Astrocyte of the spinal cord (primary cell): ENCODE measurements at regions not wholly inside any gene's neighbourhood (a gene's known extent, or its start where the extent isn't known, plus 50 kb on each side); places are given as distances from the start of the nearest gene placed in this dataset.
"Not testable (repeated sequence)": the region's sequence is repeated elsewhere in the genome, so short reads cannot be mapped to it uniquely, and the experiment has no call there.

Source experiments
- DNase-seq: peaks from one replicate; pipeline ENCODE4 v3.0.0; 2011; ENCODE audit warnings: low read depth, low spot score
- H3K4me3 ChIP-seq: 2 replicates; pipeline ENCODE4 v1.5.1; 2011; ENCODE audit warnings: low read depth, mild to moderate bottlenecking, low read length, moderate library complexity
- CTCF ChIP-seq: IDR thresholded peaks from 2 replicates; pipeline ENCODE4 v1.5.1; 2012; ENCODE audit warnings: low read depth, mild to moderate bottlenecking, low read length, inconsistent platforms
- in situ Hi-C: cut with HindIII; loops from 2 replicates; pipeline ENCODE4 v1.10.0; 2017; ENCODE audit warnings: low sequenced_read_pairs

DNA sequence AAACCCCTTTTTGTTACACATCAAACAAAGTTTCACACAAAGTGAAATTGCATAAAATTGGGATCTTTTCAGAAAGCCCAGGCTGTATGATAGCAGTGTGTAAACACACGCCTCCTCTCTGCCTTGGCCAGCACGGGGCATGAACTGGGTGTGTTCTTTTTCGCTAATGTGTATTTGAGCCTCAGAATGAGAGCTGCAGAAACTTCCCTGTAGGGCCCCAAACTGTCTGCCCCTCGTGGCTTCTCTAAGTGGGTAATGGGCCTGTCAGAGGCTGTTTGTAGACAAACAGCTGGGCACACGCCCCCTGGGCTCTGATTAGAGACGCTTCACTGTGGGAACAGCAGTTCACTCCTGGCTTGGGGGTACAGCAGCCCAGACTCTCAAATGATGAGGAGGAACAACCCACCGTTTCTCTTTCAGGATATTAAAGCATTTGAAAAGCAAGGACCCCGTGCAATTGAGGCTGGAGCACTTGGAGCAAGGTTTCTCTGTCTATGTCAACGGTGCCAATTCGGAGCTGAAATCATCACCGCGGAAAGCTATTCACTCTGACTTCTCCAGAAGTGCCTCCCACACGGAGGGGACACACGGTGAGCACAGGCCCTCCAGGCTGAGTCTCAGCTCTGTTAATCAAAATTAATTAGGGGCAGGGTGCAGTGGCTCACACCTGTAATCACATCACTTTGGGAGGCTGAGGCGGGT is 78.4 kb downstream of the KATNIP start:
- in situ Hi-C loops = no loop called here
- DNase-seq = no peak
- TF ChIP-seq CTCF = no peak
- H3K4me3 ChIP-seq = no peak overlapping the region

DNA sequence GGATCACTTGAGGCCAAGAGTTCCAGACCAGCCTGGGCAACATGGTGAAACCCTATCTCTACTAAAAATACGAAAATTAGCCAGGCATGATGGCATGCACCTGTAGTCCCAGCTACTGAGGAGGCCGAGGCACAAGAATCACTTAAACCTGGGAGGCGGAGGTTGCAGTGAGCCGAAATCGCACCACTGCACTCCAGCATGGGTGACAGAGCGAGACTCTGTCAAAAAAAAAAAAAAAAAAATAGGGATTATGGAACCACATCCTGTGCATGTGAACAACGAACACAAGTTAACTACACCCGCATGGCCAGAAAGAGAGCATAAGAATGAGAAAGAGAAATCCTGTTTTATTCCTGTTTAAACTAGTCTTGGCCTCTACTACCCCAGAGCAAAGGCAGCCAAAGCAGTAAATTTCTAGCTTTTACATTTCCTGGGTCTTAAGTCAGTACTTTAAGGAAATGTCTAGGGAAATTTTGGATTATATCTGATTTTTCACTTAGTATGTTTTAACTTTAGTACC is 79.1 kb downstream of the KATNIP start:
- in situ Hi-C loops, H3K4me3 ChIP-seq, DNase-seq: not testable (repeated sequence)

DNA sequence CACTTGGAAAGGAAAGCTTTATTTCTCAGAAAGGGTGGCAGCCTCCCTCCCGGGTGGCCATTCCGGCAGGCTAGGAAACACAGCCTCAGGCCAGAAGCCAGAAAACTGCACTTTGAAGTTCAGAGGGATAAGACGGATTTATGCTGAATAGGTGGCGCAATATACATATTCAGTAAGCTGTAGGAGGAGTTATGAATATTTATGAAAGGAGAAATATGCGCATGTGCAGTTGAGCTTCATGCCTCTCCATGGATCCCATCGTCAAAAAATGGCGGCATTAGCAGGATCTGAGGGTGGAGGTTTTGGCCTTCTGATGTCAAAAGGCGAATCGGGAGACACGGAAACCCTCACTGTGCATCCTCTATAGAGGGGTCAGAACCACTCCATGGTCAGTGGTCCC is 82.3 kb downstream of the KATNIP start:
- in situ Hi-C loops = no loop called here
- no peak overlapping the region for H3K4me3 ChIP-seq
- no peak for DNase-seq
- no peak for TF ChIP-seq CTCF

- in situ Hi-C loops = no loop called here
- no peak for DNase-seq
- H3K4me3 ChIP-seq = no peak overlapping the region
- TF ChIP-seq CTCF = no peak
These were observed 83.3 kb downstream of the KATNIP start for GRCh38 chr16:27633221-27633620.

DNA sequence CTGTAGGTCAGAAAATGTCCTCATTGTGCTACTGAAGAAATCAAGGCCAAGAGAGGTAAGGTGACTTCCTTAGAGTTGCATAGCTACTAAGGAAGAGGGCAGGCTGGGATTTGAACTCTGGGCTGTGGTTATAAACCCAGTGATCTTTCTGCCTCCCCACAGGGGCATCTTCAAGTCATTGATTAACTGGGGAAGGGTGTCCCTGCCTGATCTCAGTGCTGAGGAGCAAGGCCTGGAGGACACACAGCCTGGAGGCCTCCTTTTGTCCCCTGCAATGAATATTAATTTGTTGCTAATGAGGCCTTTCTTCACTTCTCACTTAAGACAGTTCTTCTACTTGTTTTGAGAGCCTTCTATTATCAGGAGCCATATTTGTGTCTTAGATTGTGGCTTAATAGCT is 83.8 kb downstream of the KATNIP start:
- DNase-seq = no peak
- in situ Hi-C loops = no loop called here
- H3K4me3 ChIP-seq = no peak overlapping the region
- no peak for TF ChIP-seq CTCF

DNA sequence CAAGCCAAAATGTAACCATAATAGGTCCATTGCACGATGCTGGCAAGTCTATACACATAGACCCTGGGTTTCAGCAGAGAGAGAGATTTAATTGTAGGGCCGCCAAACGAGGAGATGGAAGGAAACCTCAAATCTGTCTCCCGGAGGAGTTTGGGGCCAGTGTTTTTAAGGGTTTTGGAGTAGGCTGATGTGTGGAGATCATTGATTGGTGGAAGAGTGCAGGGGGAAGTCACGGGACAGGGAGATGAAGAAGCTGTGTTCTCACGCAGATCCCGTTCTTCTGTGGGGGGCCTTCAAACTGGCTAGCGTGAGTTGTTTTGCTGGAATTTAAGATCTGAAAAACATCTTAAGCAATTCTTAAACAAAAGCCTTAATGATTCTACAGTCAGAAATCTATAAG is 84.8 kb downstream of the KATNIP start:
- TF ChIP-seq CTCF = no peak
- H3K4me3 ChIP-seq = no peak overlapping the region
- DNase-seq = no peak
- in situ Hi-C loops = no loop called here

DNA sequence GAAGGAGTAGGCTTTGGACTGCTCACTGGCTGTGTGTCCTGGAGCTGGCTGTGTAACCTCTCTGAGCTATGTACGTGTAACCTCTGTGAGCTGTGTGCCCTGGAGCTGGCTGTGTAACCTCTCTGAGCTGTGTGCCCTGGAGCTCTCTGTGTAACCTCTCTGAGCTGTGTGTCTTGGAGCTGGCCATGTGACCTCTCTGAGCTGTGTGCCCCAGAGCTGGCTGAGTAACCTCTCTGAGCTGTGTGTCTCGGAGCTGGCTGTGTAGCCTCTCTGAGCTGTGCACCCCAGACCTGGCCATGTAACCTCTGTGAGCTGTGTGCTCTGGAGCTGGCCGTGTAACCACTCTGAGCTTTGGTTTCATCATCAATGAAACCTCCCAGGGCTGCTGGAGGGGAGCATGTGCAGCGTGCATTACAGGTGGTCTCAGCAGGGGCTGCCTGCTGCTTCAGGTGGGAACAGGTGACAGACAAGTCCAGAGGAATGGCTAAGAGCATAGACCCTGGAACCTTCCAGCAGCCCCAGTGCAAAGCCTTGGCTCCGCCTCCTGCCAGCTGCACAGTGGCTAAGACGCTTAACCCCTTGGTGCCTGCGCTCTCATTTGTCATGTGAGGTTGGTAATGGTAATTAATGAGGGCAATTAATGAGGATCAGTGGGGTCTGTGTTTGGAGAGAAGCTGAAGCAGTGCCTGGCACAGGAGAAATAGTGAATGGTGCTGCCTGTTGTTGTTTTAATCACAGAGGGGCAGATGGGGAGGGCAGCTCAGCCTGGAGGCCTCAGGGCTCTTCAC is 86.7 kb downstream of the KATNIP start:
- no peak for DNase-seq
- no peak for TF ChIP-seq CTCF
- in situ Hi-C loops = no loop called here
- no peak overlapping the region for H3K4me3 ChIP-seq
